ENCODE measurements at regions not wholly inside any gene's neighbourhood (a gene's known extent, or its start where the extent isn't known, plus 50 kb on each side); places are given as distances from the start of the nearest gene placed in this dataset.

- peaks cover 12% of the 10 kb centered on the region for H3K4me1 Mint-ChIP-seq (ENCODE audit: insufficient read depth, unreplicated experiment)
- no peak overlapping the region for H3K4me3 Mint-ChIP-seq (ENCODE audit: unreplicated experiment)
- H3K9me3 Mint-ChIP-seq (ENCODE audit: unreplicated experiment) = no peaks in the 10 kb centered on the region
- TF ChIP-seq CTCF (IDR thresholded peaks at IDR 0.05; ENCODE audit: unreplicated experiment) = no peak
- CTCF ChIA-PET = no interaction called here
- H3K27me3 Mint-ChIP-seq (ENCODE audit: insufficient read depth, unreplicated experiment) = no peaks in the 10 kb centered on the region
- no TSS peak for BruUV-seq (replicated peaks)
- POLR2A ChIA-PET = no interaction called here
- H3K36me3 Mint-ChIP-seq (ENCODE audit: insufficient read depth, unreplicated experiment) = no peaks in the 10 kb centered on the region
- intact Hi-C loops (cut with micrococcal nuclease) = no loop called here
- peak; percentile 42 for DNase-seq (ENCODE audit: unreplicated experiment)
- H3K27ac Mint-ChIP-seq (ENCODE audit: low read depth, unreplicated experiment) = no peak overlapping the region
These were observed 312.3 kb downstream of the ATP23 start for GRCh38 chr12:58253663-58254062.

GRCh38 chr12:58254463-58255100 lies 313.2 kb downstream of the ATP23 start:
- H3K9me3 Mint-ChIP-seq (ENCODE audit: unreplicated experiment) = no peaks in the 10 kb centered on the region
- ChIA-PET POLR2A (interaction anchor here (0.6 to 0.9 kb wide), 2 partner anchors 37 to 222 kb away, joined by 3 read pairs; no protein-coding TSS in a partner anchor), CTCF (no interaction called here)
- BruUV-seq (replicated peaks) = no TSS peak
- no peak overlapping the region for H3K4me3 Mint-ChIP-seq (ENCODE audit: unreplicated experiment)
- no peak for TF ChIP-seq CTCF (IDR thresholded peaks at IDR 0.05; ENCODE audit: unreplicated experiment)
- no peaks in the 10 kb centered on the region for H3K36me3 Mint-ChIP-seq (ENCODE audit: insufficient read depth, unreplicated experiment)
- peaks cover 12% of the 10 kb centered on the region for H3K4me1 Mint-ChIP-seq (ENCODE audit: insufficient read depth, unreplicated experiment)
- intact Hi-C loops (cut with micrococcal nuclease) = no loop called here
- no peaks in the 10 kb centered on the region for H3K27me3 Mint-ChIP-seq (ENCODE audit: insufficient read depth, unreplicated experiment)
- DNase-seq (ENCODE audit: unreplicated experiment) = no peak
- no peak overlapping the region for H3K27ac Mint-ChIP-seq (ENCODE audit: low read depth, unreplicated experiment)

- Mint-ChIP-seq H3K27me3 (ENCODE audit: insufficient read depth, unreplicated experiment) (no peaks in the 10 kb centered on the region), H3K9me3 (ENCODE audit: unreplicated experiment) (peaks cover 7% of the 10 kb centered on the region), H3K27ac (ENCODE audit: low read depth, unreplicated experiment) (peak overlapping the region; percentile 77), H3K4me1 (ENCODE audit: insufficient read depth, unreplicated experiment) (no peaks in the 10 kb centered on the region), H3K36me3 (ENCODE audit: insufficient read depth, unreplicated experiment) (no peaks in the 10 kb centered on the region), H3K4me3 (ENCODE audit: unreplicated experiment) (no peak overlapping the region)
- no TSS peak for BruUV-seq (replicated peaks)
- POLR2A ChIA-PET = interaction anchor here (0.6 to 1.2 kb wide), 4 partner anchors 11 to 33 kb away, joined by 3 read pairs; no protein-coding TSS in a partner anchor
- intact Hi-C loops (cut with micrococcal nuclease) = no loop called here
- CTCF ChIA-PET = interaction anchor here (0.5 kb wide), 1 partner anchor 26 kb away, joined by 3 read pairs; no protein-coding TSS in a partner anchor
- peak; percentile 20 for DNase-seq (ENCODE audit: unreplicated experiment)
- no peak for TF ChIP-seq CTCF (IDR thresholded peaks at IDR 0.05; ENCODE audit: unreplicated experiment)
These were observed 321.4 kb downstream of the ATP23 start for GRCh38 chr12:58262796-58263195.

- no TSS peak for BruUV-seq (replicated peaks)
- H3K9me3 Mint-ChIP-seq (ENCODE audit: unreplicated experiment) = peaks cover 7% of the 10 kb centered on the region
- H3K27me3 Mint-ChIP-seq (ENCODE audit: insufficient read depth, unreplicated experiment) = no peaks in the 10 kb centered on the region
- H3K36me3 Mint-ChIP-seq (ENCODE audit: insufficient read depth, unreplicated experiment) = no peaks in the 10 kb centered on the region
- H3K4me1 Mint-ChIP-seq (ENCODE audit: insufficient read depth, unreplicated experiment) = no peaks in the 10 kb centered on the region
- H3K27ac Mint-ChIP-seq (ENCODE audit: low read depth, unreplicated experiment) = no peak overlapping the region
- CTCF ChIA-PET = interaction anchor here (0.6 kb wide), 1 partner anchor 278 kb away, joined by 3 read pairs; no protein-coding TSS in a partner anchor
- TF ChIP-seq CTCF (IDR thresholded peaks at IDR 0.05; ENCODE audit: unreplicated experiment) = no peak
- DNase-seq (ENCODE audit: unreplicated experiment) = no peak
- no peak overlapping the region for H3K4me3 Mint-ChIP-seq (ENCODE audit: unreplicated experiment)
- POLR2A ChIA-PET = interaction anchor here (0.7 kb wide), 1 partner anchor 12 kb away, joined by 3 read pairs; no protein-coding TSS in a partner anchor
- intact Hi-C loops (cut with micrococcal nuclease) = no loop called here
These were observed 322.4 kb downstream of the ATP23 start for GRCh38 chr12:58263816-58264215.

Data from MCF 10A (cell line).